HCT116 (cell line): ENCODE measurements at regions not wholly inside any gene's neighbourhood (a gene's known extent, or its start where the extent isn't known, plus 50 kb on each side); places are given as distances from the start of the nearest gene placed in this dataset.

Experiments used
- ATF3 ChIP-seq: IDR thresholded peaks from 2 replicates; pipeline ENCODE4 v1.6.1; 2012
- CBX3 ChIP-seq: IDR thresholded peaks from 2 replicates; pipeline ENCODE4 v1.6.1; 2012; ENCODE audit warnings: low read depth
- CTCF ChIP-seq, 3 experiments: fragments of 200-600 bp in 1 of 3; sonication (generic) in 1 of 3; IDR thresholded peaks in 2 of 3; conservative IDR thresholded peaks in 1 of 3; 2 replicates each; pipeline ENCODE4 v1.5.1; 2012 to 2017; ENCODE audit warnings: low read depth in 2 of 3, low read length in 2 of 3, antibody characterized with exemption in 1 of 3, borderline replicate concordance in 1 of 3, control low read depth in 1 of 3, mild to moderate bottlenecking in 1 of 3, mixed read lengths in 1 of 3, mixed run types in 1 of 3, moderate library complexity in 1 of 3; ENCODE audit not compliant: insufficient read depth in 1 of 3
- EGR1 ChIP-seq: IDR thresholded peaks from 2 replicates; pipeline ENCODE4 v1.6.1; 2012; ENCODE audit warnings: low read depth
- EZH2 ChIP-seq: fragments of 200-600 bp; sonication (generic); IDR thresholded peaks from 2 replicates; pipeline ENCODE4 v1.6.1; 2017; ENCODE audit warnings: antibody characterized with exemption, mixed run types
- POLR2A ChIP-seq: IDR thresholded peaks from 2 replicates; pipeline ENCODE4 v1.7.0; 2011; ENCODE audit warnings: borderline replicate concordance; ENCODE audit not compliant: insufficient read depth, insufficient read length; ENCODE audit errors: extremely low read depth
- POLR2AphosphoS5 ChIP-seq: IDR thresholded peaks from 2 replicates; pipeline ENCODE4 v1.6.1; 2011; ENCODE audit warnings: mild to moderate bottlenecking, low read depth, low read length, moderate library complexity
- RAD21 ChIP-seq: IDR thresholded peaks from 2 replicates; pipeline ENCODE4 v1.6.1; 2012; ENCODE audit warnings: low read depth, mild to moderate bottlenecking
- REST ChIP-seq: IDR thresholded peaks from 2 replicates; pipeline ENCODE4 v1.6.1; 2012; ENCODE audit warnings: low read depth
- SRF ChIP-seq: IDR thresholded peaks from 2 replicates; pipeline ENCODE4 v1.6.1; 2012; ENCODE audit warnings: low read depth
- YY1 ChIP-seq: IDR thresholded peaks from 2 replicates; pipeline ENCODE4 v1.6.1; 2011; ENCODE audit warnings: low read length, low read depth, moderate library complexity, mild to moderate bottlenecking; ENCODE audit not compliant: insufficient replicate concordance; ENCODE audit errors: extremely low read depth

- TF ChIP-seq CTCF (IDR thresholded peaks at IDR 0.05 in 2 of 3, conservative IDR thresholded peaks at IDR 0.05 in 1 of 3; ENCODE audit: borderline replicate concordance in 1 of 3, insufficient read depth in 1 of 3, low read depth in 2 of 3, low read length in 2 of 3) (no peak), SRF (no peak), POLR2AphosphoS5 (no peak), POLR2A (no peak), EGR1 (no peak), EZH2 (no peak), REST (no peak), YY1 (no peak), CBX3 (no peak), RAD21 (no peak), ATF3 (no peak)
These were observed 977.7 kb upstream of the SEL1L start for GRCh38 chr14:82511399-82511798.
